BLaER1 (cell line): ENCODE measurements at regions not wholly inside any gene's neighbourhood (a gene's known extent, or its start where the extent isn't known, plus 50 kb on each side); places are given as distances from the start of the nearest gene placed in this dataset.

Experiments used
- H3K27ac ChIP-seq: shearing (Covaris generic); formaldehyde crosslinking; 2 replicates; pipeline ENCODE4 v1.8.1; 2022
- H3K27me3 ChIP-seq: shearing (Covaris generic); formaldehyde crosslinking; 2 replicates; pipeline ENCODE4 v1.8.1; 2022
- H3K36me3 ChIP-seq: shearing (Covaris generic); formaldehyde crosslinking; 2 replicates; pipeline ENCODE4 v1.8.1; 2022
- H3K4me1 ChIP-seq: shearing (Covaris generic); formaldehyde crosslinking; 2 replicates; pipeline ENCODE4 v1.8.1; 2022
- H3K4me2 ChIP-seq: shearing (Covaris generic); formaldehyde crosslinking; 2 replicates; pipeline ENCODE4 v1.8.1; 2022
- H3K4me3 ChIP-seq: shearing (Covaris generic); formaldehyde crosslinking; 2 replicates; pipeline ENCODE4 v1.8.1; 2022
- H3K9ac ChIP-seq: shearing (Covaris generic); formaldehyde crosslinking; 2 replicates; pipeline ENCODE4 v1.8.1; 2022
- H3K9me3 ChIP-seq: shearing (Covaris generic); formaldehyde crosslinking; 2 replicates; pipeline ENCODE4 v1.8.1; 2022
- H4K20me1 ChIP-seq: shearing (Covaris generic); formaldehyde crosslinking; 2 replicates; pipeline ENCODE4 v1.8.1; 2022
- Cebpa-rat ChIP-seq: shearing (Covaris generic); IDR thresholded peaks from 2 replicates; pipeline ENCODE4 v1.8.1; 2022

GRCh38 chr13:34246511-34246910, 428.6 kb downstream of the RFC3 start:
- Histone ChIP-seq H3K36me3 (no peaks in the 10 kb centered on the region), H3K4me2 (no peak overlapping the region; the same call in 1 of the 2 replicates), H3K4me3 (no peak overlapping the region), H3K4me1 (peaks cover 7% of the 10 kb centered on the region; the same call in 1 of the 2 replicates), H3K9me3 (no peaks in the 10 kb centered on the region), H3K9ac (no peak overlapping the region), H3K27me3 (no peaks in the 10 kb centered on the region), H4K20me1 (no peaks in the 10 kb centered on the region), H3K27ac (no peak overlapping the region)
- TF ChIP-seq Cebpa-rat: no peak

- H3K9me3 ChIP-seq: no peaks in the 10 kb centered on the region
- no peak overlapping the region for H3K9ac ChIP-seq
- H4K20me1 ChIP-seq: no peaks in the 10 kb centered on the region
- no peaks in the 10 kb centered on the region for H3K36me3 ChIP-seq
- no peak overlapping the region for H3K4me2 ChIP-seq
- no peak overlapping the region for H3K4me3 ChIP-seq
- TF ChIP-seq Cebpa-rat: no peak
- H3K27ac ChIP-seq: no peak overlapping the region
- H3K27me3 ChIP-seq: no peaks in the 10 kb centered on the region
- peaks cover 7% of the 10 kb centered on the region; the same call in 1 of the 2 replicates for H3K4me1 ChIP-seq
These were observed 429.6 kb downstream of the RFC3 start for GRCh38 chr13:34247596-34247995.

GRCh38 chr13:34249546-34250039, 431.6 kb downstream of the RFC3 start:
- Histone ChIP-seq H3K4me1 (peaks cover 7% of the 10 kb centered on the region; the same call in 1 of the 2 replicates), H3K4me3 (no peak overlapping the region), H3K9ac (no peak overlapping the region), H3K36me3 (no peaks in the 10 kb centered on the region), H3K27ac (no peak overlapping the region), H3K4me2 (no peak overlapping the region), H3K9me3 (no peaks in the 10 kb centered on the region), H3K27me3 (no peaks in the 10 kb centered on the region), H4K20me1 (no peaks in the 10 kb centered on the region)
- TF ChIP-seq Cebpa-rat: no peak

GRCh38 chr13:34250151-34250670, 432.3 kb downstream of the RFC3 start:
- no peak for TF ChIP-seq Cebpa-rat
- Histone ChIP-seq H3K36me3 (no peaks in the 10 kb centered on the region), H3K9ac (no peak overlapping the region), H3K4me3 (no peak overlapping the region), H3K4me2 (no peak overlapping the region), H3K9me3 (0 out of 2 replicates have a peak, but pooled peaks cover 3% of the 10 kb centered on the region), H3K4me1 (peaks cover 7% of the 10 kb centered on the region; the same call in 1 of the 2 replicates), H3K27ac (no peak overlapping the region), H4K20me1 (no peaks in the 10 kb centered on the region), H3K27me3 (no peaks in the 10 kb centered on the region)

GRCh38 chr13:34254366-34254765, 436.4 kb downstream of the RFC3 start:
- Histone ChIP-seq H3K36me3 (no peaks in the 10 kb centered on the region), H4K20me1 (no peaks in the 10 kb centered on the region), H3K27me3 (no peaks in the 10 kb centered on the region), H3K4me1 (peaks cover 36% of the 10 kb centered on the region), H3K9ac (no peak overlapping the region), H3K4me3 (no peak overlapping the region), H3K27ac (no peak overlapping the region), H3K9me3 (0 out of 2 replicates have a peak, but pooled peaks cover 3% of the 10 kb centered on the region), H3K4me2 (no peak overlapping the region)
- TF ChIP-seq Cebpa-rat: no peak

GRCh38 chr13:34255711-34256110, 437.8 kb downstream of the RFC3 start:
- no peak overlapping the region for H3K27ac ChIP-seq
- no peaks in the 10 kb centered on the region for H3K36me3 ChIP-seq
- H3K4me3 ChIP-seq: no peak overlapping the region
- H3K9me3 ChIP-seq: peaks cover 13% of the 10 kb centered on the region
- H4K20me1 ChIP-seq: no peaks in the 10 kb centered on the region
- TF ChIP-seq Cebpa-rat: no peak
- no peak overlapping the region for H3K9ac ChIP-seq
- peak overlapping the region; percentile 75 for H3K4me2 ChIP-seq
- H3K27me3 ChIP-seq: no peaks in the 10 kb centered on the region
- H3K4me1 ChIP-seq: peaks cover 42% of the 10 kb centered on the region

GRCh38 chr13:34256236-34256635, 438.3 kb downstream of the RFC3 start:
- Histone ChIP-seq H3K4me2 (peak overlapping the region; percentile 75), H3K36me3 (no peaks in the 10 kb centered on the region), H3K27ac (no peak overlapping the region), H3K4me1 (peaks cover 42% of the 10 kb centered on the region), H3K27me3 (no peaks in the 10 kb centered on the region), H3K9me3 (peaks cover 17% of the 10 kb centered on the region), H3K9ac (no peak overlapping the region), H3K4me3 (no peak overlapping the region), H4K20me1 (no peaks in the 10 kb centered on the region)
- TF ChIP-seq Cebpa-rat: no peak

- H4K20me1 ChIP-seq: no peaks in the 10 kb centered on the region
These were observed 440.0 kb downstream of the RFC3 start for GRCh38 chr13:34257966-34258365.

GRCh38 chr13:34258646-34259386, 440.9 kb downstream of the RFC3 start:
- Histone ChIP-seq H3K4me3 (no peak overlapping the region), H3K4me1 (peaks cover 42% of the 10 kb centered on the region)
- TF ChIP-seq Cebpa-rat: no peak

More at GRCh38 chr13:34257966-34258365, 440.0 kb downstream of the RFC3 start:
- Histone ChIP-seq H3K4me1 (peaks cover 42% of the 10 kb centered on the region), H3K27ac (peak overlapping the region; percentile 61), H3K9me3 (peaks cover 17% of the 10 kb centered on the region), H3K27me3 (no peaks in the 10 kb centered on the region), H3K9ac (peak overlapping the region; percentile 6; the same call in 1 of the 2 replicates), H3K36me3 (no peaks in the 10 kb centered on the region), H3K4me3 (no peak overlapping the region), H3K4me2 (peak overlapping the region; percentile 75)
- no peak for TF ChIP-seq Cebpa-rat

GRCh38 chr13:34263681-34264080, 445.7 kb downstream of the RFC3 start:
- H3K27me3 ChIP-seq: no peaks in the 10 kb centered on the region
- H4K20me1 ChIP-seq: no peaks in the 10 kb centered on the region
- no peak for TF ChIP-seq Cebpa-rat
- no peak overlapping the region for H3K27ac ChIP-seq
- H3K36me3 ChIP-seq: no peaks in the 10 kb centered on the region
- H3K4me3 ChIP-seq: no peak overlapping the region
- H3K4me2 ChIP-seq: no peak overlapping the region
- peaks cover 13% of the 10 kb centered on the region for H3K4me1 ChIP-seq
- H3K9ac ChIP-seq: no peak overlapping the region
- H3K9me3 ChIP-seq: peaks cover 14% of the 10 kb centered on the region

More at GRCh38 chr13:34258646-34259386, 440.9 kb downstream of the RFC3 start:
- Histone ChIP-seq H3K9me3 (peaks cover 17% of the 10 kb centered on the region), H3K36me3 (no peaks in the 10 kb centered on the region), H4K20me1 (no peaks in the 10 kb centered on the region), H3K27me3 (no peaks in the 10 kb centered on the region), H3K27ac (peak overlapping the region; percentile 54), H3K4me2 (peak overlapping the region; percentile 75), H3K9ac (peak overlapping the region; percentile 13; the same call in 1 of the 2 replicates)
